ENCODE measurements at regions not wholly inside any gene's neighbourhood (a gene's known extent, or its start where the extent isn't known, plus 50 kb on each side); places are given as distances from the start of the nearest gene placed in this dataset.

- peaks cover 7% of the 10 kb centered on the region for H3K9me2 ChIP-seq (ENCODE audit: insufficient read depth)
- H2AFZ ChIP-seq: no peak overlapping the region
- TF ChIP-seq POLR2AphosphoS5 (IDR thresholded peaks at IDR 0.05; ENCODE audit: low read depth): no peak
- TF ChIP-seq ZNF331 (CRISPR knock-in tag; IDR thresholded peaks at IDR 0.05; ENCODE audit: low read depth): no peak
- TF ChIP-seq, protein P1, sequence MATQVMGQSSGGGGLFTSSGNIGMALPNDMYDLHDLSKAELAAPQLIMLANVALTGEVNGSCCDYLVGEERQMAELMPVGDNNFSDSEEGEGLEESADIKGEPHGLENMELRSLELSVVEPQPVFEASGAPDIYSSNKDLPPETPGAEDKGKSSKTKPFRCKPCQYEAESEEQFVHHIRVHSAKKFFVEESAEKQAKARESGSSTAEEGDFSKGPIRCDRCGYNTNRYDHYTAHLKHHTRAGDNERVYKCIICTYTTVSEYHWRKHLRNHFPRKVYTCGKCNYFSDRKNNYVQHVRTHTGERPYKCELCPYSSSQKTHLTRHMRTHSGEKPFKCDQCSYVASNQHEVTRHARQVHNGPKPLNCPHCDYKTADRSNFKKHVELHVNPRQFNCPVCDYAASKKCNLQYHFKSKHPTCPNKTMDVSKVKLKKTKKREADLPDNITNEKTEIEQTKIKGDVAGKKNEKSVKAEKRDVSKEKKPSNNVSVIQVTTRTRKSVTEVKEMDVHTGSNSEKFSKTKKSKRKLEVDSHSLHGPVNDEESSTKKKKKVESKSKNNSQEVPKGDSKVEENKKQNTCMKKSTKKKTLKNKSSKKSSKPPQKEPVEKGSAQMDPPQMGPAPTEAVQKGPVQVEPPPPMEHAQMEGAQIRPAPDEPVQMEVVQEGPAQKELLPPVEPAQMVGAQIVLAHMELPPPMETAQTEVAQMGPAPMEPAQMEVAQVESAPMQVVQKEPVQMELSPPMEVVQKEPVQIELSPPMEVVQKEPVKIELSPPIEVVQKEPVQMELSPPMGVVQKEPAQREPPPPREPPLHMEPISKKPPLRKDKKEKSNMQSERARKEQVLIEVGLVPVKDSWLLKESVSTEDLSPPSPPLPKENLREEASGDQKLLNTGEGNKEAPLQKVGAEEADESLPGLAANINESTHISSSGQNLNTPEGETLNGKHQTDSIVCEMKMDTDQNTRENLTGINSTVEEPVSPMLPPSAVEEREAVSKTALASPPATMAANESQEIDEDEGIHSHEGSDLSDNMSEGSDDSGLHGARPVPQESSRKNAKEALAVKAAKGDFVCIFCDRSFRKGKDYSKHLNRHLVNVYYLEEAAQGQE (IDR thresholded peaks at IDR 0.05; ENCODE audit: unreplicated experiment): no peak
- TF ChIP-seq, protein P2, sequence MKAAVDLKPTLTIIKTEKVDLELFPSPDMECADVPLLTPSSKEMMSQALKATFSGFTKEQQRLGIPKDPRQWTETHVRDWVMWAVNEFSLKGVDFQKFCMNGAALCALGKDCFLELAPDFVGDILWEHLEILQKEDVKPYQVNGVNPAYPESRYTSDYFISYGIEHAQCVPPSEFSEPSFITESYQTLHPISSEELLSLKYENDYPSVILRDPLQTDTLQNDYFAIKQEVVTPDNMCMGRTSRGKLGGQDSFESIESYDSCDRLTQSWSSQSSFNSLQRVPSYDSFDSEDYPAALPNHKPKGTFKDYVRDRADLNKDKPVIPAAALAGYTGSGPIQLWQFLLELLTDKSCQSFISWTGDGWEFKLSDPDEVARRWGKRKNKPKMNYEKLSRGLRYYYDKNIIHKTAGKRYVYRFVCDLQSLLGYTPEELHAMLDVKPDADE (IDR thresholded peaks at IDR 0.05): no peak
- no peak for TF ChIP-seq ZNF462 (CRISPR knock-in tag; IDR thresholded peaks at IDR 0.05)
- no peak for TF ChIP-seq CREB1 (CRISPR knock-in tag; IDR thresholded peaks at IDR 0.05; ENCODE audit: low read depth)
- no peaks in the 10 kb centered on the region for H3K79me2 ChIP-seq (replicated peaks; ENCODE audit: insufficient read depth)
- no peak overlapping the region for H3K4me3 ChIP-seq
- Mint-ChIP-seq H3K27me3 (ENCODE audit: insufficient read depth, low read depth, poor library complexity) (no peaks in the 10 kb centered on the region), H3K4me3 (no peak overlapping the region), H3K9me3 (peaks cover 9% of the 10 kb centered on the region; the same call in 2 of the 3 replicates), H3K4me1 (no peaks in the 10 kb centered on the region; the same call in 1 of the 3 replicates), H3K27ac (no peak overlapping the region), H3K36me3 (ENCODE audit: low read depth) (peaks cover 6% of the 10 kb centered on the region; the same call in 2 of the 3 replicates)
- H3K36me3 ChIP-seq (ENCODE audit: insufficient read depth): no peaks in the 10 kb centered on the region
- DNase-seq (ENCODE audit: low spot score) (no peak), ATAC-seq (no peak)
- no peaks in the 10 kb centered on the region for H4K20me1 ChIP-seq (replicated peaks; ENCODE audit: insufficient read depth)
- H3K4me1 ChIP-seq (ENCODE audit: insufficient read depth): no peaks in the 10 kb centered on the region
- H3K4me2 ChIP-seq: no peak overlapping the region
- H3K27ac ChIP-seq (ENCODE audit: low read depth): no peak overlapping the region
- no peaks in the 10 kb centered on the region for H3F3A ChIP-seq (replicated peaks; ENCODE audit: low read depth)
- H3K27me3 ChIP-seq (ENCODE audit: insufficient read depth): no peaks in the 10 kb centered on the region
Measured at GRCh38 chr6:114550316-114550715, 207.5 kb upstream of the HS3ST5 start.

All from GM23338 (cell line).